Duodenal mucosa (tissue), 2 donors: ENCODE measurements at regions not wholly inside any gene's neighbourhood (a gene's known extent, or its start where the extent isn't known, plus 50 kb on each side); places are given as distances from the start of the nearest gene placed in this dataset.

ENCODE experiments used
- H3K27ac ChIP-seq: one replicate; pipeline ENCODE4 v1.7.0; 2013; ENCODE audit warnings: low read depth, low read length
- H3K27me3 ChIP-seq, 2 donors: one replicate each; pipeline ENCODE4 v1.7.0; 2013; ENCODE audit warnings: low read length in 2 of 2, control low read depth in 1 of 2; ENCODE audit not compliant: insufficient read depth in 2 of 2, control insufficient read depth in 1 of 2
- H3K36me3 ChIP-seq, 2 donors: one replicate each; pipeline ENCODE4 v1.7.0; 2013; ENCODE audit warnings: low read length in 2 of 2, control low read depth in 1 of 2; ENCODE audit not compliant: insufficient read depth in 2 of 2, control insufficient read depth in 1 of 2
- H3K4me1 ChIP-seq, 2 donors: one replicate each; pipeline ENCODE4 v1.7.0; 2013; ENCODE audit warnings: low read length in 2 of 2, control low read depth in 1 of 2; ENCODE audit not compliant: insufficient read depth in 2 of 2, control insufficient read depth in 1 of 2
- H3K4me3 ChIP-seq, 2 donors: one replicate each; pipeline ENCODE4 v1.7.0; 2013; ENCODE audit warnings: low read length in 2 of 2, low read depth in 1 of 2
- H3K9ac ChIP-seq, 2 donors: one replicate each; pipeline ENCODE4 v1.7.0; 2013; ENCODE audit warnings: low read length in 2 of 2, low read depth in 1 of 2
- H3K9me3 ChIP-seq, 2 donors: one replicate each; pipeline ENCODE4 v1.7.0; 2013; ENCODE audit warnings: low read length in 2 of 2, control low read depth in 1 of 2; ENCODE audit not compliant: control insufficient read depth in 1 of 2

GRCh38 chr1:229943988-229944743 is 122.9 kb upstream of the GALNT2 start:
- H3K27me3 ChIP-seq = peaks cover 0 to 6% of the 10 kb centered on the region in 2 donors
- no peak overlapping the region for H3K27ac ChIP-seq
- H3K9ac ChIP-seq = no peak overlapping the region
- H3K4me1 ChIP-seq = no peaks in the 10 kb centered on the region
- no peaks in the 10 kb centered on the region for H3K9me3 ChIP-seq
- no peak overlapping the region for H3K4me3 ChIP-seq
- no peaks in the 10 kb centered on the region for H3K36me3 ChIP-seq

DNA sequence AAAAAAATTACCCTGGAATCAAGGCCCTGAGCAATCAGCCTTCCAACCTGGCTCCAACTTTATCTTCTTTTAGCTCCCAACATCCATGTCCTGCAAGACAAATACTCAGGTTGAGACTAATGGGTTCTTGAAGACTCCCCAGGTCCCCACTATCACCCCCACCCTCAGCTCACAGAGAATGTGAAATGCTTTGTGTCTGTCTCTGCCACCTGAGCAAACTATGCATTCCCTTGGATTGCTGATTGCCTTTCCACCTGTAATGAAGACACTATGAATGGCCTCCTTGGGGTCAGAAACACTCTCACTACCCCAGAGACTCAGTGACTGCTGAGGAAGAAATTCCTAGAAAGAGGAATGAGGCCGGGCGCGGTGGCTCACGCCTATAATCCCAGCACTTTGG is 121.2 kb upstream of the GALNT2 start:
- H3K9me3 ChIP-seq = no peaks in the 10 kb centered on the region
- no peak overlapping the region for H3K9ac ChIP-seq
- no peak overlapping the region for H3K4me3 ChIP-seq
- H3K27ac ChIP-seq = no peak overlapping the region
- peaks cover 0 to 6% of the 10 kb centered on the region in 2 donors for H3K27me3 ChIP-seq
- H3K36me3 ChIP-seq = no peaks in the 10 kb centered on the region
- no peaks in the 10 kb centered on the region for H3K4me1 ChIP-seq

GRCh38 chr1:229947968-229948367 is 119.1 kb upstream of the GALNT2 start:
- no peaks in the 10 kb centered on the region for H3K9me3 ChIP-seq
- no peaks in the 10 kb centered on the region for H3K4me1 ChIP-seq
- no peak overlapping the region for H3K27ac ChIP-seq
- no peaks in the 10 kb centered on the region for H3K36me3 ChIP-seq
- H3K4me3 ChIP-seq = no peak overlapping the region
- H3K27me3 ChIP-seq = peaks cover 0 to 6% of the 10 kb centered on the region in 2 donors
- H3K9ac ChIP-seq = no peak overlapping the region

GRCh38 chr1:229948438-229948837 is 118.6 kb upstream of the GALNT2 start:
- H3K9me3 ChIP-seq = no peaks in the 10 kb centered on the region
- peaks cover 0 to 6% of the 10 kb centered on the region in 2 donors for H3K27me3 ChIP-seq
- no peak overlapping the region for H3K4me3 ChIP-seq
- no peaks in the 10 kb centered on the region for H3K36me3 ChIP-seq
- H3K9ac ChIP-seq = no peak overlapping the region
- no peak overlapping the region for H3K27ac ChIP-seq
- H3K4me1 ChIP-seq = no peaks in the 10 kb centered on the region

DNA sequence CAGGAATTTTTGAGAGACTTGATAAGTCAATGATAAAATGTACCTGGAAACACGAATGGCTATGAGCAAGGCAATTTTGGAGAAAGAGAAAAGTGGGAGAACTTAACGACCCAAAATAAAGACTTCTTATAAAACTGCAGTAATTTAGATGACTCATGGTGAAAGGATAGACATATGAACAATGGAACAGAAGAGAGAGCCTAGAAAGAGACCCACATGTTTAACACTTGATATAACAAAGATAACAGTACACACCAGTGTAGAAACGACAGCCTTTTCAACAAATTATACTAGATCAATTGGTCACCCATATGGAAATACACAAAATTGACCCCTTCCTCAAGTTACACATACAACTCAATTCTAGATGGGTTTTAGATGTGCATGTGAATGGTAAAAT is 117.5 kb upstream of the GALNT2 start:
- Histone ChIP-seq H3K27ac (no peak overlapping the region), H3K9me3 (no peaks in the 10 kb centered on the region), H3K9ac (no peak overlapping the region), H3K27me3 (peaks cover 0 to 6% of the 10 kb centered on the region in 2 donors), H3K4me3 (no peak overlapping the region), H3K4me1 (no peaks in the 10 kb centered on the region), H3K36me3 (no peaks in the 10 kb centered on the region)

- Histone ChIP-seq H3K4me1 (no peaks in the 10 kb centered on the region), H3K36me3 (no peaks in the 10 kb centered on the region), H3K27me3 (peaks cover 0 to 6% of the 10 kb centered on the region in 2 donors), H3K9me3 (no peaks in the 10 kb centered on the region), H3K4me3 (no peak overlapping the region), H3K27ac (no peak overlapping the region), H3K9ac (no peak overlapping the region)
Measured at GRCh38 chr1:229950020-229950419, 117.0 kb upstream of the GALNT2 start.

- Histone ChIP-seq H3K9ac (no peak overlapping the region), H3K4me1 (no peaks in the 10 kb centered on the region), H3K27me3 (peaks cover 0 to 6% of the 10 kb centered on the region in 2 donors), H3K27ac (no peak overlapping the region), H3K36me3 (no peaks in the 10 kb centered on the region), H3K4me3 (no peak overlapping the region), H3K9me3 (no peaks in the 10 kb centered on the region)
Measured at GRCh38 chr1:229950908-229951307, 116.1 kb upstream of the GALNT2 start.

GRCh38 chr1:229951856-229952534 is 115.0 kb upstream of the GALNT2 start:
- H3K9me3 ChIP-seq = no peaks in the 10 kb centered on the region
- H3K27ac ChIP-seq = no peak overlapping the region
- no peak overlapping the region for H3K9ac ChIP-seq
- H3K4me3 ChIP-seq = no peak overlapping the region
- H3K4me1 ChIP-seq = no peaks in the 10 kb centered on the region
- H3K36me3 ChIP-seq = no peaks in the 10 kb centered on the region
- H3K27me3 ChIP-seq = peaks cover 0 to 6% of the 10 kb centered on the region in 2 donors

DNA sequence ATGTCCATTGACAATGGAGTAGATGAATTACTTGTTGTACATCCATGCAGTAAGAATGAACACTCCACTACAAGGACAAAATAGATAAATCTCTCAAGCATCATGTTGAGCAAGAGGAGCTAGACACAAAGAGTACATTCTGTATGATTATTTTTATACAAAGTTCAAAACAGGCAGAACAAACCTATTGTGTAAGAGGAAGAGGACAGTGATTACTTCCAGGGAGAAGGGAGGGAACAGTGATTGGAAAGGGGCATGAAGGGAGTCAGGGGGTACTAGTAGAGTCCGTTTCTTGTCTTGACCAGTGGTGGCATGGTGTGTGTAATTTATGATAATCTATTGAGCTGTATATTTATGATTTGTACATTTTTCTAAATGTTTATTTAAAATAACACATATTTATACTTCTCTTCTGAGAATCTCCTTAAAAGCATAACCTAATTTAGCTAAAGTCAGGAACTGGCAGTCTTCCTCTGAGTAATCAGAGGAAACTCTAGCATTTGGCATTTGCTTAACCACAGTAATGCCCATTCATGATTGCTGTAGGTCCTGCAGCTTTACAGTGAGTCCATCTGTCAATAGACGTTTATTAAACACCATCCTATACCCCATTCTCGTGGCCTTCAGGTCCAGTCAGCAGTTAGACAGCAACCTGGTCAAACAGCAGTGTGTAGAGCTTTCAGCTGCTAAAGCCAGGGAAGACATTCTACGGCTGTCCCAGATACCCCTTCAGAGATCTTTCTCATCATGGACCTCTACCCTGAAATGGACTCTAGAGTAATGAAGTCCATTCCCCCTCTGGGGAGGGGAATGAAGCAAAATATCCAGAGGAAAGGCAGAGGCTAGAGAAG is 114.1 kb upstream of the GALNT2 start:
- H3K36me3 ChIP-seq = no peaks in the 10 kb centered on the region
- no peak overlapping the region for H3K9ac ChIP-seq
- H3K27ac ChIP-seq = no peak overlapping the region
- H3K4me1 ChIP-seq = no peaks in the 10 kb centered on the region
- H3K4me3 ChIP-seq = no peak overlapping the region
- H3K9me3 ChIP-seq = no peaks in the 10 kb centered on the region
- no peaks in the 10 kb centered on the region for H3K27me3 ChIP-seq
